ENCODE measurements at regions not wholly inside any gene's neighbourhood (a gene's known extent, or its start where the extent isn't known, plus 50 kb on each side); places are given as distances from the start of the nearest gene placed in this dataset.

DNA sequence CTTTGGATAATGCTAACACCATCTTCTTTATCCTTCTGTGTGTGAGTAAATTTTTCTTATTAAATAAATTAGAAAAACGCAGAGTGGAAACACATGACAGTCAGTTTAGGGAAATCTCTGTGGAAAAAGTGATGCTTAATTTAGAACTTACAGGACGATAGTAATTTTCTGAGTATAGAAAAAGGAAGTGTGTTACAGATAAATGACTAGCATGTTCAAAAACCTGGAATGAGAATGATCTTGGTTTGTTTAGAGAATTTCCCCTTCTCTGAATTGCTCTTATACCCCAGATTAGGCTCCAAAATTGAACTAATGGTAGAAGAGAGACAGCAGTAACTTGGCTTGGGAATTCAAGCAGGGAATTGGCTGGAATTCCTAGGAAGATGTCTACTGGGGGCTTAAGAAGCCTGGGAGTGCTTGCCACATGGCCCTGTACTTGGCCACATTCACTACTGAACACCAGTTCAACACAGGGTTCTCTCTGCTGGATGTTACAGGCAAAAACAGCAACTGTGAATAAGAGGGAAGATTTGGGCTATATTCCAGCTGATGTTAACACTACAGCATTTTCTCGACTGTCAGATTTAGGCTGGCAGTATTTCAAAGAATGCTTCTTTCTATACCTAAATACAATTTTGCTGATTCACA lies 1004.2 kb downstream of the TTLL7 start:
- ATAC-seq (no peak), DNase-seq (no peak)
- intact Hi-C loops (cut with micrococcal nuclease) = no loop called here

DNA sequence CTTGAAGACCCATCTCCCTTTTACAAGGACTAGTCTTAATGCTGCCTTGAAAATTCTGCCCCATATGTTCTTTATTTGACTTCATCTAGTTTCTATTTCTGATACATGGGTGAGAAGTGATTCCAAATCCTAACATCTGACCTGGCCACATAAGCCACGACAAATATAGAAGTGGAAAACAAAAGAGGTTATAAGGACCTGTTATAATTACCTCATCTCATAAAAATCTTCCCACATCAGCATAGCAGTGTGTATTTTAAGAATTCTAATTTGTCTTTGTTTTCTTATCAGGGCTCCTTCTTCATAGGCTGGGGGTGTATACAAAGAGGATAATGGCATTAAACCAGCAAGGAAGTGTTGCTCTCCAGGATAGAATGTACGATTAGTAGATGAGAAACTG lies 1007.4 kb downstream of the TTLL7 start:
- no peak for DNase-seq
- peak; percentile 73 for ATAC-seq
- intact Hi-C loops (cut with micrococcal nuclease) = no loop called here

GRCh38 chr1:82979593-82980236 lies 1019.2 kb downstream of the TTLL7 start:
- ATAC-seq (no peak), DNase-seq (no peak)
- intact Hi-C loops (cut with micrococcal nuclease) = no loop called here

DNA sequence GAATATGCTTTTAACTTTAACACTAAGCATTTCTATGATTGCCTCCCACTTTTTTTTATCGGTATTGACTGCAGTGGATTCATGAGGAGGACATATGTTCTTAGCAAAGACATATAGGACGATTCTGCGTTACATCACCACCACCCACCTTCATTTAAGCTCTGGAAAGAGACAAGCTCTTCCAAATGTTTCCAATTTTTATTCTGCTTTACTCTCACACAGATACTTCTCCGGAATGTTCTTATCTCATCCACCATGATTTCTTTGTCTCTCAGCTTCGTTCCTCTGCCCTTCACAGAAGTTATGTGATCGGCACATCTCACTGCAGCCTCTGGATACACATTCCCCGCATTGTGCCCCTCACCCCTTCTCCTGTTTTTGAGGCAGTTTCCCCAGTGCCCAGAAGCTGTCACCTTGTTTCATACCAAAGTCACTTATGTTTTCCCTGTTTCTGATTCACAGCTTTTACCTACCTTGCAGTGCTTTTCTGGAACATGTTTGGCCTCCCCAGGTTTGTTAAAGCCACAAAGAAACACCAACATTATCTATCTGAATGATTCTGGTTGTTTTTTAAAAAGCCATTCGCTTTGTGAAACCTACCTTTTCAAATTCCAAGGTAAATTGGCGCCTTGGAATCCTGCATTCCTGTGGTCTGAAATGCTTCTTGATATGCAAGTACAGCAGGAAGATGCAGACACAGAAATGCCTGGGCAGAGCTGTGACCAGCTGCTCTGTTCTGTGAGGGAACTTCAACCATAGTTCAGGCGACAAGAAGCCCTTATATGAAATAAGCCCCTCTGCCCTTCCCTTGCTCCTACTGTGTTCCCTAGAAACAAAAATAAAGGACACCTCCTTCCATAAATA lies 1020.2 kb downstream of the TTLL7 start:
- ATAC-seq (no peak), DNase-seq (no peak)
- intact Hi-C loops (cut with micrococcal nuclease) = no loop called here

DNA sequence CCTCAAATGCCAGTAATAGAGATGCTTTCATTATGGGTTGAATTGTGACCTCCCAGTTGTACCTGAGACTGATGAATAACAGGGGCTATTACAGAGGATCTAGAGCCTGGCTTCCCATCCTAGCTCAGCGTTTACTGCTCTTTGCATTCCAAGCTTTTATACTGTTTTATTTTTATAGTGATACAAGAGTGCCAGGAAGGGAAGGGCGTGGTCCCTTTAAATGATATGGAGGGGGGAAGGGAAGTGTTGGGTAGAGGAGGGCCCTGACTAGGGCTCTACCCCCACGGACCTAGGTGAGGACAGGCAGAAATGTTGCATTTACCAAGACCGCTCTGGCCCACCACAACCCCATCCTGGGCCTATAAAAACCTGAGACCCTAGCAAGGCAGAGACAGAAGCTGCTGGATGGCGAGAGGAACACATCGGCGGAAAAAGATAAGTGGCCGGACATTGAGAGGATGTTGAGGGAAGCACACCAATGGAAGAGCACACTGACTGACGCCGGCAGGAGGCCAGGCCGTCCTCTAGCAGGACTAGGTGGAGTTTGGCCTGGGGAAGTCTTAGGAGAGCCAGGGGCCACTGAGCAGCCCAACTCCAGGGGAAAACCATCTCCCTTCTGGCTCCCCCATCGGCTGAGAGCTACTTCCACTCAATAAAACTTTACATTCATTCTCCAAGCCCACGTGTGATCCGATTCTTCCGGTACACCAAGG lies 1025.9 kb downstream of the TTLL7 start:
- DNase-seq (no peak), ATAC-seq (no peak)
- intact Hi-C loops (cut with micrococcal nuclease) = no loop called here

DNA sequence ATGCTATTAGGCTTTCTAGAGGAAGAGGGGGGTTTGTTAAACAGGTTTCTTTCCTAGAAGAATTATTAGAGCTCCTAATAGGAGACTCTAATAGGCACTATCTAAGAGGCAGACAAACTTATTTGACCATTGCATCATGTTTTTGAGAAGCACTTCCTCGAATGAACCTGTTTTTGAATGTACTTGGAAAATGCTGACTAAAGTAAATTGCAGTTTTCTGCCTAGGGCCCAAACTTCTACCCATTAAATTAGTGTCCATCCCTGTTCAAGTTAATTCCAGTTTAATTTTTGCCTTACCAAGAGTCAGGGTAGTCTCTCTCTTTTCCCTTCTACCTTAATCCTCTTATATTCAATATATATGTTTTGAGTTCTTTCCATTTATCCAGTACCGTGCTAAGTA lies 1029.6 kb downstream of the TTLL7 start:
- intact Hi-C loops (cut with micrococcal nuclease) = no loop called here
- ATAC-seq = no peak
- DNase-seq = no peak

DNA sequence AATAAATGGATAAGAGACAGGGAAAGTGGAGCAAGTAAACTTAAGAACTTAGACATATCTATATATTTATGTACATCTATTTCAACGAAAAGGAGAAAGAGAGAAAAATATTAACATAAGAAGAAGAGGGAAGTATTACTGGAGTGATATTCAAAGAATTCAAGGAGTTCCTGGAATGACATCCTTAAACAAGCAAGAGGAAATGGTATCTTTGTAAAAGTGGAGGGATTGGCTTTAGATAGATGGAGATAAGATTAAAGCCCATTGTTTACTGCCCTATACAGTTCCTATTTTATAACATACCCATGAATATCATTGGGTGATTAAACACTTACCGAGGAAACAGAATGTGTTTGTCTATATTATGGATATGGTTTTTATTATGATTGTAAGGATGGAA lies 1036.3 kb downstream of the TTLL7 start:
- no peak for DNase-seq
- no peak for ATAC-seq
- intact Hi-C loops (cut with micrococcal nuclease) = no loop called here

DNA sequence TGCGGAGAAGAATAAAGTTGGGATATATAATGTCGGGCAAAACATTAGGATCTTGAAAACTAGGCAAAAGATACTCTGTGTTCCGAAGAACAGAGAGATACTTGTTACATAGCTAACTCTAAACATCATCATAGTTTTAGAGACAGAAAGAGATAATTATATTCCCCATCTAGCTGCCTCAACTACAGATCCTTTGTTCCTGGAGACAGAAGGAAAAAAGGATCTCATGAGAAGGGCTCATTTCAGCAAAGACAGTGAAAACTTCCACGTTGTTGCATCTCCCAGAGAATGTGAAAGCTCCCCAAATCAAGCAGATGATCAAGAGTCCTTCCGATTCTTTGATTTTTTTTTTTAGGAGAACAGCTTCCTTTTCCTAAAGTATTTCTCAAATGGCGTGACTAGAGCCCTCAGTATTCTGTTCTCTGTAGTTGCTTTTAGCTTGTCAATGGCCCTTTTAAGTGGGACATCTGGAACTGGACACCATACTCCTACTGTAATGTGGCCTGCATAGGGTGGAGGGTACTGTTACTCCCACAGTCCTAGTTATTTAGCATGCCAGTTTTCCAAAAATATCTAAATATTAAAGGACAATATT lies 1048.2 kb downstream of the TTLL7 start:
- no peak for DNase-seq
- intact Hi-C loops (cut with micrococcal nuclease) = no loop called here
- ATAC-seq = no peak

GRCh38 chr1:82948386-82948785 lies 1050.5 kb downstream of the TTLL7 start:
- ATAC-seq = no peak
- DNase-seq = no peak
- intact Hi-C loops (cut with micrococcal nuclease) = no loop called here

GRCh38 chr1:82947278-82947677 lies 1051.7 kb downstream of the TTLL7 start:
- no peak for DNase-seq
- no peak for ATAC-seq
- intact Hi-C loops (cut with micrococcal nuclease) = no loop called here

- intact Hi-C loops (cut with micrococcal nuclease) = no loop called here
- DNase-seq = no peak
- ATAC-seq = no peak
Observed at GRCh38 chr1:82946096-82946605, 1052.8 kb downstream of the TTLL7 start.

DNA sequence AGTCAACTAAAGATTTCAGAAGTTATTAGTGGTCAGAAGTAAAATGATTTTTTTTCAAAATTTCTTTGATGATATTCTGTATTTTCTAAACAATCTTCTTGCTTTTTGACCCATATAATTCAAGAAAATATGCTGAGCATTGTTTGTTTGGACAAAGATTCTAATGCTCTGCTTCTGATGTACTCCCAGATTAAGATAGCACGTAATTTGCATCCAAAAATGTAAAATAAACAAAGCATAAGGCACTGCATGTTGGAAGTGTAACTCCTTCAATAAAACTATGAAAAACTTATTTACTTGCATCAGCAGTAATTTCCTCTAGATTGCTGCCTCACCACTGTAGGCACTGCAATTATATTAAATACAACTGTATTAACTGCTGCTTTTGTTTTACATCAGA lies 1054.1 kb downstream of the TTLL7 start:
- no peak for ATAC-seq

DNA sequence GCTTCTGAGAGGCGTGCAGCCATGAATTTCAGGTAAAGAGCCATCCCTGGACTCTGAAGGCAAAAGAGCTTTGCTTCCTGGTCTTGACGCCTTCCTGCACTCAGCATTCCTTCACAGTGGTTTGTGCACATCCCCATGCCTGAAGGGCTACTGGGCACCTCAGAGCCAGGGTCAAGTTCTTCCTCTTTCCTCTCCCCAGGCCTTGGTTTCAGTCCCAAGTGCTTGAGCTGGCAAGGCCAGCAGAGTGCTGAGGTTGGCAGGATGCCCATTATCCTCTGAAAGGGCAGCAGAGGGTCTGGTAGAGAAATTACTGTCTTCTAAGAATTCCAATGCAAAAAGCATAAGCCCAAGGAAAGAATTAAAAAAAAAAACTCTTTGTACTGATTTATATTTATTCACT lies 1064.9 kb downstream of the TTLL7 start:
- peak; percentile 48 for ATAC-seq
- intact Hi-C loops (cut with micrococcal nuclease) = no loop called here
- DNase-seq = peak; percentile 33

More for the DNA sequence above, 1054.1 kb downstream of the TTLL7 start:
- intact Hi-C loops (cut with micrococcal nuclease) = no loop called here
- DNase-seq = no peak

DNA sequence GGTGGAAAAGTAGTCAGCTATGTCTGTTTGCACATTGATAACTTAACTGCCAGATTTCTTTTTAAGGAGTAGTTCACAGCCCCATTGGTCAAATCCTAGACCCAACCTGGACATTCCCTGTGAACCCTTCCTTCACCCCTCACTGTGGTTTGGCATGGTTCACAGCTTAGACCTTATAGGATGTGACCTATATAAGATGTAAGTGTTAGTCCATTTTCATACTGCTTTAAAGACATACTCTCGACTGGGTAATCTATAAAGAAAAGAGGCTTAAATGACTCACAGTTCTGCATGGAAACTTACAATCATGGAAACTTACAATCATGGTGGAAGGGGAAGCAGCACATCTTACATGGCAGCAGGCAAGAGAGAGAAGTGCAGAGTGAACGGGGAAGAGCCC lies 1066.2 kb downstream of the TTLL7 start:
- DNase-seq (no peak), ATAC-seq (no peak)
- intact Hi-C loops (cut with micrococcal nuclease) = no loop called here

DNA sequence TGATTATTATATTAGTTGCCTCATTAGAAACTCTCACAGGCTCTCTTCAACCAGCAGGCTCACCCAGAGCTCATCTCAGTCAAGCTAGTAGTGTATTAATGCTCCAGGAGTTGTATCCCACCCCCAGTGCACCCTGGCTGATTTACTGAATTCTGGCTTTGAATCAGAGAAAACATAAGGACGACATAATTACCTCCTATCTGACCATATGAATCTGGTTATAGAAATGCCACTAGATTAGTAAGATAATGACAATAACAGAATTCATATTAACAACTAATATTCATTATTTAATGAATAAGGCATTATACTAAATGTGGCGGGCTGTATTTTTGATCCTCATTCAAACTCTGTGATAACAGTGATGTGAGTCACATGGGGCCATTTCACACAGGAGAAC lies 1066.7 kb downstream of the TTLL7 start:
- no peak for ATAC-seq
- DNase-seq = no peak
- intact Hi-C loops (cut with micrococcal nuclease) = no loop called here

DNA sequence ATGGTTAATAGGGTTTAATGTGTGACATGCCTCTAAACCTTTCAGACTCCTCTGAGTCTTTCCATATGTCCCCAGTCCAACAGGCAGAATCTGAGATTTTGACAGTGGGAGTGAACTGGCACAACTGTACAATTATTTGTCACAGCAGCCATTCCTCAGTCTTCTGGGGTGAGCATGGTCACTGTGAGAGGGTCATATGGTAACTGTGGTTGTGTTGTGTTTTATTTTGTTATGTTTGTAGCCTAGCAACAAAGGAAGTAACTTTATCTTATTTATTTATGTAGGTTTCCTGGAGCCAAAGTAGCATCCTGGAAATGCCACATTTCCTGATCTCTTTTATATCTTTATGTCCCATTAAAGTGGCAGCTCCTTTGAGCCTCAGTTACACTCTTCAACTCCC lies 1067.9 kb downstream of the TTLL7 start:
- ATAC-seq = no peak
- DNase-seq = no peak
- intact Hi-C loops (cut with micrococcal nuclease) = no loop called here

DNA sequence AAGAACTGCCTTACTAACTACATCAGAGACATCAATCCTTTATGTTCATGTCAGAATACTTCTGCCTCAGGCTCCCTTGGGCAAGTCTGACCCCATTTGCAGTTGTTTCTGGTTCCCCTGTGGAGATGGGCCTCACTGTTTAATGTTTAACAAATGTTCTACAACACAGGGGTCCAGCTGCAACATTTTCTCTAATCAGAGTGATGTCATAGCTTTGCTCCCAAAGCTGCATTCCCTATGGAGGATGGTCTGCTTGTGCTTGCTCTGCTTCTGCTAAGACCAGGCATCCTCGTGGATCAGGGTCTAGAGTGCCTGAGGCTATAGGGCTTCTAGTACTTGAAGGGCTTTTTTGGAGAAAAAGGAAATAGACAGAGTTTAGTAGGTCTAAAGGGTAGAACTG lies 1071.2 kb downstream of the TTLL7 start:
- peak; percentile 37 for ATAC-seq
- DNase-seq = no peak
- intact Hi-C loops (cut with micrococcal nuclease) = no loop called here

DNA sequence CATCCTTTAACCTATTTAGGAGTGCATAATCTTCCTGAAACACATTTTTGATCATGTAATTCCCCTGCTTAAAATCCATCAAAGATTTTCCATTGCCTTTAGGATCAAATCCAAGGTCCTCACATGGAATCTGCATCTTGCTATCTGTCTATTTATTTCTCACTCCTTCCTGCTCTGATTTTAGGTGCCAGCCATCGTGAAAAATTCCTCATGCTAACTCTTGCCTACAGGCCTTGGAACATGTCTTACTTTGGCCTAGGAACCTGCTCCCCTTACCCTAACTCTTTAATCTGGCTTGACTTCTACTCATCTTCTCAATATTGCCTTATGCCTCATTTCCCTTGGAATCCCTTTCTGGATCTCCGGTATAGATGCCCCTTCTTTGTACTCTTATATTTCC lies 1074.3 kb downstream of the TTLL7 start:
- no peak for DNase-seq
- no peak for ATAC-seq
- intact Hi-C loops (cut with micrococcal nuclease) = no loop called here

GRCh38 chr1:82923931-82924330 lies 1075.0 kb downstream of the TTLL7 start:
- intact Hi-C loops (cut with micrococcal nuclease) = no loop called here
- DNase-seq = no peak
- no peak for ATAC-seq
